PC-3 (cell line): ENCODE measurements at regions not wholly inside any gene's neighbourhood (a gene's known extent, or its start where the extent isn't known, plus 50 kb on each side); places are given as distances from the start of the nearest gene placed in this dataset.

Source experiments
- ATAC-seq: fragments of 200-7000 bp; cut with Tn5 transposase; 2 replicates; pipeline ENCODE4 v1.9.1; 2020; ENCODE audit warnings: mild to moderate bottlenecking, moderate library complexity
- BruUV-seq: library from RNA; stranded (reverse); fragments of 400-500 nt; replicated peaks from 2 replicates; lab custom pipeline; 2021; lab: Mats Ljungman, UMichigan
- CTCF ChIA-PET: fragments of 300-600 bp; sonication (Branson Sonifier 250); formaldehyde crosslinking; loops from one replicate; lab custom pipeline; 2022; ENCODE audit warnings: antibody characterized with exemption; lab: Charles Lee
- POLR2A ChIA-PET: fragments of 300-600 bp; sonication (Branson Sonifier 250); formaldehyde crosslinking; loops from one replicate; lab custom pipeline; 2022; ENCODE audit warnings: antibody characterized with exemption; ENCODE audit not compliant: unreplicated experiment; lab: Charles Lee
- DNase-seq: peaks from one replicate; pipeline ENCODE4 v3.0.0-alpha.2; 2015
- H2AFZ ChIP-seq: fragments of 300-600 bp; sonication (generic); 2 replicates; pipeline ENCODE4 v1.6.0; 2016; ENCODE audit warnings: antibody characterized with exemption, low read length
- H3F3A ChIP-seq: fragments of 300-600 bp; sonication (generic); one replicate; pipeline ENCODE4 v1.6.0; 2017; ENCODE audit warnings: antibody characterized with exemption, low read length, control low read depth, mild to moderate bottlenecking; ENCODE audit not compliant: unreplicated experiment
- H3K27ac ChIP-seq: fragments of 300-600 bp; sonication (generic); 2 replicates; pipeline ENCODE4 v1.5.1; 2016; ENCODE audit warnings: mild to moderate bottlenecking, low read length
- H3K27me3 ChIP-seq: fragments of 300-600 bp; sonication (generic); 2 replicates; pipeline ENCODE4 v1.6.1; 2016; ENCODE audit warnings: low read length, mixed read lengths
- H3K36me3 ChIP-seq: fragments of 300-600 bp; sonication (generic); 2 replicates; pipeline ENCODE4 v1.6.1; 2016; ENCODE audit warnings: low read depth, mixed run types, low read length, mixed read lengths
- H3K4me1 ChIP-seq: fragments of 300-600 bp; sonication (generic); 2 replicates; pipeline ENCODE4 v1.5.1; 2016; ENCODE audit warnings: low read length; ENCODE audit not compliant: insufficient read depth
- H3K4me2 ChIP-seq: fragments of 300-600 bp; sonication (generic); 2 replicates; pipeline ENCODE4 v1.6.0; 2016; ENCODE audit warnings: low read length
- H3K4me3 ChIP-seq: fragments of 300-600 bp; sonication (generic); 2 replicates; pipeline ENCODE4 v1.5.1; 2016; ENCODE audit warnings: mild to moderate bottlenecking, low read length, mixed read lengths
- H3K79me2 ChIP-seq: fragments of 300-600 bp; sonication (generic); 2 replicates; pipeline ENCODE4 v1.6.1; 2017; ENCODE audit warnings: low read length, mixed read lengths
- H3K9ac ChIP-seq: fragments of 300-600 bp; sonication (generic); 2 replicates; pipeline ENCODE4 v1.6.0; 2016; ENCODE audit warnings: mild to moderate bottlenecking, low read length
- H3K9me2 ChIP-seq: fragments of 300-600 bp; sonication (generic); replicated peaks from 2 replicates; pipeline ENCODE4 v1.6.1; 2016; ENCODE audit warnings: mixed run types, low read length, mixed read lengths
- H3K9me3 ChIP-seq: fragments of 300-600 bp; sonication (generic); 2 replicates; pipeline ENCODE4 v1.6.1; 2016; ENCODE audit warnings: low read length, mixed read lengths
- H4K20me1 ChIP-seq: fragments of 300-600 bp; sonication (generic); 2 replicates; pipeline ENCODE4 v1.6.1; 2016; ENCODE audit warnings: low read length, mixed read lengths
- EZH2 ChIP-seq: fragments of 300-600 bp; sonication (generic); IDR thresholded peaks from one replicate; pipeline ENCODE4 v1.6.1; 2017; ENCODE audit warnings: antibody characterized with exemption, mild to moderate bottlenecking, low read length; ENCODE audit not compliant: unreplicated experiment
- EZH2phosphoT487 ChIP-seq: fragments of 300-600 bp; sonication (generic); IDR thresholded peaks from 2 replicates; pipeline ENCODE4 v1.6.1; 2018; ENCODE audit warnings: mild to moderate bottlenecking, antibody characterized with exemption, low read length, borderline replicate concordance
- intact Hi-C: fragments of 100-400 bp; cut with micrococcal nuclease; formaldehyde crosslinking; loops from 2 replicates; pipeline ENCODE4 v1.9.0; 2023
- TF ChIP-seq, protein P1 (sequence below): fragments of 300-600 bp; sonication (generic); conservative IDR thresholded peaks from 2 replicates; pipeline ENCODE4 v1.5.1; 2017; ENCODE audit warnings: antibody characterized with exemption, low read depth, mild to moderate bottlenecking, low read length

DNA sequence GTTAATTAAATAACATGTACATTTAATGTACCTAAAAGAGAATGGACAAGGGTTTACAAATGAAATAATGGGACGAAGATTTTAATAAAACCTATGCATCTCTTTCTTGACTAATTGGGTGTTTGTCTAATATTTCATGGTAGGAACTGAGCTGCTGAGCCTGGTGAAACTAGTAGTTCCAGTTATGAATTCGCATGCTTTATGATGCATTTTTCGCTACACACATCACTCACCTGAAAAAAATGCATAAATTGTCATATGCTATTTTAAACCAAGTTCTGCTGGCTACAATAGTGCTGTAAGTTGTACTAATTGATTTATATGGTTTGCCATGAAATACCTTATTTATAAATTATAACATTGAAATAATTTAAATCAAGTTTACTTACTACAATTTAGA lies 806.8 kb upstream of the SLITRK5 start:
- H3K4me3 ChIP-seq: no peak overlapping the region
- TF ChIP-seq, protein P1, sequence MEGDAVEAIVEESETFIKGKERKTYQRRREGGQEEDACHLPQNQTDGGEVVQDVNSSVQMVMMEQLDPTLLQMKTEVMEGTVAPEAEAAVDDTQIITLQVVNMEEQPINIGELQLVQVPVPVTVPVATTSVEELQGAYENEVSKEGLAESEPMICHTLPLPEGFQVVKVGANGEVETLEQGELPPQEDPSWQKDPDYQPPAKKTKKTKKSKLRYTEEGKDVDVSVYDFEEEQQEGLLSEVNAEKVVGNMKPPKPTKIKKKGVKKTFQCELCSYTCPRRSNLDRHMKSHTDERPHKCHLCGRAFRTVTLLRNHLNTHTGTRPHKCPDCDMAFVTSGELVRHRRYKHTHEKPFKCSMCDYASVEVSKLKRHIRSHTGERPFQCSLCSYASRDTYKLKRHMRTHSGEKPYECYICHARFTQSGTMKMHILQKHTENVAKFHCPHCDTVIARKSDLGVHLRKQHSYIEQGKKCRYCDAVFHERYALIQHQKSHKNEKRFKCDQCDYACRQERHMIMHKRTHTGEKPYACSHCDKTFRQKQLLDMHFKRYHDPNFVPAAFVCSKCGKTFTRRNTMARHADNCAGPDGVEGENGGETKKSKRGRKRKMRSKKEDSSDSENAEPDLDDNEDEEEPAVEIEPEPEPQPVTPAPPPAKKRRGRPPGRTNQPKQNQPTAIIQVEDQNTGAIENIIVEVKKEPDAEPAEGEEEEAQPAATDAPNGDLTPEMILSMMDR: no peak
- TF ChIP-seq EZH2 (no peak), EZH2phosphoT487 (no peak)
- DNase-seq (peak; percentile 42), ATAC-seq (no peak)
- H3K27me3 ChIP-seq: no peaks in the 10 kb centered on the region
- no peaks in the 10 kb centered on the region for H3K36me3 ChIP-seq
- no peak overlapping the region for H2AFZ ChIP-seq
- no peaks in the 10 kb centered on the region for H4K20me1 ChIP-seq
- no peaks in the 10 kb centered on the region for H3F3A ChIP-seq
- intact Hi-C loops: no loop called here
- H3K9ac ChIP-seq: no peak overlapping the region
- H3K79me2 ChIP-seq: no peaks in the 10 kb centered on the region
- POLR2A ChIA-PET: no interaction called here
- H3K4me1 ChIP-seq: no peaks in the 10 kb centered on the region
- CTCF ChIA-PET: no interaction called here
- H3K9me2 ChIP-seq: no peaks in the 10 kb centered on the region
- no peaks in the 10 kb centered on the region for H3K9me3 ChIP-seq
- no peak overlapping the region for H3K27ac ChIP-seq
- no TSS peak for BruUV-seq
- no peak overlapping the region for H3K4me2 ChIP-seq

DNA sequence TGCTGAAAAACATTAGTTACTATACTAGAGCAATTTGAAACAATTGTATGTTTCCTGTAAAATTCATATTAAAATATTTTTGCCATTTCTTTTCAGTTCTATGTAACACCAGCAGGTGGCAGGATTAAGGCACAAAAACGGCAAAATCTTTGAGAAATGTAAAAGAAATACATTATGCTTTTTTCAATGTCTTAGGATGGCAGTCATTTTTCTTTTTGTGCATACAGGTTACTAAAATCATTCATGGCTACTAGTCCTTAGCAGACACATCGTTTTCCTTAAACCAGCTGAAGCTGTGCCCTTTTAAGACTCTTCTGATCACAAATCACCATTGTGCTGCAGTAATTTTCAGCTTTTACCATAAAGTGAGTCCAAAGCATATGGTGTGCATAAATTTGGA lies 800.7 kb upstream of the SLITRK5 start:
- Histone ChIP-seq H3K4me1 (no peaks in the 10 kb centered on the region), H2AFZ (peak overlapping the region; percentile 57), H3K9me2 (no peaks in the 10 kb centered on the region), H3K79me2 (no peaks in the 10 kb centered on the region), H3K4me3 (no peak overlapping the region), H3K4me2 (no peak overlapping the region), H3K36me3 (no peaks in the 10 kb centered on the region), H3K27me3 (no peaks in the 10 kb centered on the region), H3K27ac (no peak overlapping the region), H3K9ac (no peak overlapping the region), H4K20me1 (no peaks in the 10 kb centered on the region), H3F3A (no peaks in the 10 kb centered on the region), H3K9me3 (no peaks in the 10 kb centered on the region)
- ATAC-seq (no peak), DNase-seq (peak; percentile 38)
- BruUV-seq: no TSS peak
- ChIA-PET CTCF (interaction anchor here (0.6 kb wide), 1 partner anchor 563 kb away, joined by 3 read pairs; no protein-coding TSS in a partner anchor), POLR2A (no interaction called here)
- TF ChIP-seq EZH2phosphoT487: no peak
- no peak for TF ChIP-seq EZH2
- TF ChIP-seq, protein P1: peak; percentile 67
- intact Hi-C loops: loop anchor here (1.0 to 5.0 kb wide), 2 partner anchors 404 to 797 kb away; no protein-coding TSS in a partner anchor

DNA sequence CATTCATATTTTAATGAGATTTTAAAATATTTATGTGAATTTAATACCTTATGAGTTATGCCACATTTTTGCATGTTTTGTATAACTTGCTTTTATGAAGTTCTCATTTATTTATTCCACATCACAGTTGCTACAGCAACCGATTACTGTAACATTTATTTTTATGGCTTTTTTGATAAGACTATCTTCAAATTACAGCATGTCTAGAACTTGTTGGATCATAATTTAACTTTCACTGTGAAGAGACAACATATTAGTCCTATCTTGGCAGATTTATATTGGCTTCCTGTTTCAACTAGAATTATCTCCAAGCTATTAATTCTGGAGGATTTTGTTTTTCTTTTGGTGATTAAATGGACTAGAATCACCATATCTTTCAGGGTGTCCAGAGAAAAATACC lies 793.7 kb upstream of the SLITRK5 start:
- no TSS peak for BruUV-seq
- ChIA-PET CTCF (interaction anchor here (0.7 kb wide), 1 partner anchor 285 kb away, joined by 3 read pairs; no protein-coding TSS in a partner anchor), POLR2A (no interaction called here)
- Histone ChIP-seq H3K27ac (no peak overlapping the region), H3K4me3 (no peak overlapping the region), H3K79me2 (no peaks in the 10 kb centered on the region), H4K20me1 (no peaks in the 10 kb centered on the region), H3K9ac (no peak overlapping the region), H3K36me3 (no peaks in the 10 kb centered on the region), H3K9me3 (no peaks in the 10 kb centered on the region), H3F3A (no peaks in the 10 kb centered on the region), H3K9me2 (no peaks in the 10 kb centered on the region), H2AFZ (no peak overlapping the region), H3K4me1 (no peaks in the 10 kb centered on the region), H3K27me3 (no peaks in the 10 kb centered on the region), H3K4me2 (no peak overlapping the region)
- no peak for ATAC-seq
- DNase-seq: no peak
- TF ChIP-seq EZH2phosphoT487: no peak
- no peak for TF ChIP-seq EZH2
- TF ChIP-seq, protein P1: no peak
- intact Hi-C loops: no loop called here
